ENCODE measurements at regions not wholly inside any gene's neighbourhood (a gene's known extent, or its start where the extent isn't known, plus 50 kb on each side); places are given as distances from the start of the nearest gene placed in this dataset.

DNA sequence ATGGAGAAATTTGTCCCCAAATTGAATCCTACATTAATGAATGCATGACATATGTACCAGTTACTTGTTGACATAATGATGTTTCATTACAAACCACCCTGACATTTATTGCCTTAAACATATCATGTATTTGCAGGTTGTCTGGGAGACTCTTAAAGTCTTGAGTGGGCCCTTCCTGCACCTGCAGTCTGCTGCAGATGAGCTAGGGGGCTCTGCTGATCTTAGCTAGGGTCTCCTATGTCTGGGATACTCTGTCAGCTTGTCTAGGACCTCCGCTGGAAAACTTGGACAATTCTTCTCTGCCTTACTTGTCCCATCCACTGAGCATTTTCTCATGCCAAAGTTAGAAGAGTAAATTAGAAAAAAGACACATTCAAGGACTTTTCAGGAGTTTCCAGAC is 581.6 kb downstream of the HAO1 start:
- TF ChIP-seq, protein P1, sequence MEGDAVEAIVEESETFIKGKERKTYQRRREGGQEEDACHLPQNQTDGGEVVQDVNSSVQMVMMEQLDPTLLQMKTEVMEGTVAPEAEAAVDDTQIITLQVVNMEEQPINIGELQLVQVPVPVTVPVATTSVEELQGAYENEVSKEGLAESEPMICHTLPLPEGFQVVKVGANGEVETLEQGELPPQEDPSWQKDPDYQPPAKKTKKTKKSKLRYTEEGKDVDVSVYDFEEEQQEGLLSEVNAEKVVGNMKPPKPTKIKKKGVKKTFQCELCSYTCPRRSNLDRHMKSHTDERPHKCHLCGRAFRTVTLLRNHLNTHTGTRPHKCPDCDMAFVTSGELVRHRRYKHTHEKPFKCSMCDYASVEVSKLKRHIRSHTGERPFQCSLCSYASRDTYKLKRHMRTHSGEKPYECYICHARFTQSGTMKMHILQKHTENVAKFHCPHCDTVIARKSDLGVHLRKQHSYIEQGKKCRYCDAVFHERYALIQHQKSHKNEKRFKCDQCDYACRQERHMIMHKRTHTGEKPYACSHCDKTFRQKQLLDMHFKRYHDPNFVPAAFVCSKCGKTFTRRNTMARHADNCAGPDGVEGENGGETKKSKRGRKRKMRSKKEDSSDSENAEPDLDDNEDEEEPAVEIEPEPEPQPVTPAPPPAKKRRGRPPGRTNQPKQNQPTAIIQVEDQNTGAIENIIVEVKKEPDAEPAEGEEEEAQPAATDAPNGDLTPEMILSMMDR (IDR thresholded peaks at IDR 0.05), result no peak
- TF ChIP-seq POLR2A (IDR thresholded peaks at IDR 0.05), result no peak

All from Peyer's patch (tissue), 4 donors.